ENCODE measurements at regions not wholly inside any gene's neighbourhood (a gene's known extent, or its start where the extent isn't known, plus 50 kb on each side); places are given as distances from the start of the nearest gene placed in this dataset.

GRCh38 chr6:169838346-169839028, 87.1 kb downstream of the ERMARD start:
- Histone ChIP-seq H3K4me2 (ENCODE audit: insufficient read depth, low read length) (no peak overlapping the region), H3K9me1 (replicated peaks; ENCODE audit: control insufficient read depth, extremely low read depth, insufficient read depth, low read length) (no peaks in the 10 kb centered on the region), H3K27ac (ENCODE audit: insufficient read depth, low read depth, low read length) (no peak overlapping the region), H3K36me3 (ENCODE audit: control insufficient read depth in 2 of 2, extremely low read depth in 1 of 2, insufficient read depth in 2 of 2, low read length in 2 of 2) (no peaks in the 10 kb centered on the region), H3K4me3 (replicated peaks in 1 of 3; ENCODE audit: insufficient read depth in 1 of 3, low read depth in 1 of 3, low read length in 3 of 3) (no peak overlapping the region), H3K9ac (replicated peaks; ENCODE audit: extremely low read depth, insufficient read depth, low read length) (no peak overlapping the region), H2AFZ (ENCODE audit: low read depth, low read length) (no peak overlapping the region), H3K27me3 (ENCODE audit: control insufficient read depth in 2 of 2, insufficient read depth in 2 of 2, low read length in 2 of 2) (peaks cover 3 to 6% of the 10 kb centered on the region in 2 experiments), H3K79me2 (ENCODE audit: control insufficient read depth, insufficient read depth, low read length) (no peaks in the 10 kb centered on the region), H3K4me1 (ENCODE audit: control insufficient read depth, extremely low read depth, insufficient read depth, low read length) (no peaks in the 10 kb centered on the region), H3K9me3 (replicated peaks; ENCODE audit: control insufficient read depth, insufficient read depth, low read length) (no peaks in the 10 kb centered on the region), H4K20me1 (replicated peaks; ENCODE audit: control insufficient read depth, extremely low read depth, insufficient read depth, low read length) (no peaks in the 10 kb centered on the region)
- DNase-seq (ENCODE audit: low read depth, low spot score): no peak
- ChIA-PET POLR2A (no interaction called here), CTCF (interaction anchor here (1.7 kb wide), 1 partner anchor 449 kb away, joined by 3 read pairs; no protein-coding TSS in a partner anchor)
- no TSS peak for BruUV-seq (replicated peaks)
- no peak for FAIRE-seq
- intact Hi-C loops (cut with micrococcal nuclease) (loop anchor here (10.0 kb wide), 1 partner anchor 266 kb away; no protein-coding TSS in a partner anchor), dilution Hi-C loops (cut with MboI; ENCODE audit: extremely low pct_ligation_motif_present, low sequenced_read_pairs) (no loop called here)
- no peak for TF ChIP-seq POLR2A (IDR thresholded peaks at IDR 0.05; ENCODE audit: low read depth, low read length)
- TF ChIP-seq CTCF (IDR thresholded peaks at IDR 0.05; ENCODE audit: extremely low read depth in 1 of 2, insufficient read depth in 1 of 2, low read depth in 1 of 2, low read length in 2 of 2): no peak
- TF ChIP-seq JUN (IDR thresholded peaks at IDR 0.05; ENCODE audit: borderline replicate concordance, insufficient read depth, insufficient read length, low read depth): no peak
- TF ChIP-seq MAX (IDR thresholded peaks at IDR 0.05; ENCODE audit: insufficient read depth, insufficient read length): no peak
- TF ChIP-seq POLR2AphosphoS5 (IDR thresholded peaks at IDR 0.05; ENCODE audit: insufficient read depth, low read depth, low read length): no peak
